Keratinocyte (primary cell): ENCODE measurements at regions not wholly inside any gene's neighbourhood (a gene's known extent, or its start where the extent isn't known, plus 50 kb on each side); places are given as distances from the start of the nearest gene placed in this dataset.
A peak's percentile ranks its signal among the peaks of the same experiment; 100 is the strongest.

ENCODE experiments used
- DNase-seq: peaks from one replicate; pipeline ENCODE4 v3.0.0-alpha.2; 2011; ENCODE audit warnings: low read depth, missing footprints, low spot score
- FAIRE-seq: peaks from 2 replicates; lab custom pipeline; 2011; peaks lifted over from hg19 to GRCh38; lab: Jason Lieb, UNC
- H2AFZ ChIP-seq: 2 replicates; pipeline ENCODE4 v1.6.0; 2012; ENCODE audit warnings: low read length, control low read depth, inconsistent platforms; ENCODE audit not compliant: control insufficient read depth
- H3K27ac ChIP-seq: 2 replicates; pipeline ENCODE4 v1.5.1; 2011; ENCODE audit warnings: low read length; ENCODE audit not compliant: control insufficient read depth, insufficient read depth
- H3K27me3 ChIP-seq: 3 replicates; pipeline ENCODE4 v1.6.0; 2011; ENCODE audit warnings: low read length; ENCODE audit not compliant: control insufficient read depth, insufficient read depth; ENCODE audit errors: extremely low read depth
- H3K36me3 ChIP-seq, 2 experiments: 2 replicates in 1 of 2; 3 replicates in 1 of 2; pipeline ENCODE4 v1.5.1; 2011; ENCODE audit warnings: low read length in 2 of 2, mild to moderate bottlenecking in 1 of 2; ENCODE audit not compliant: control insufficient read depth in 2 of 2, insufficient read depth in 2 of 2; ENCODE audit errors: extremely low read depth in 1 of 2
- H3K4me1 ChIP-seq: 3 replicates; pipeline ENCODE4 v1.5.1; 2011; ENCODE audit warnings: low read length; ENCODE audit not compliant: control insufficient read depth, insufficient read depth; ENCODE audit errors: extremely low read depth
- H3K4me2 ChIP-seq: 3 replicates; pipeline ENCODE4 v1.6.0; 2011; ENCODE audit warnings: low read depth, low read length; ENCODE audit not compliant: control insufficient read depth, insufficient read depth; ENCODE audit errors: extremely low read depth
- H3K4me3 ChIP-seq, 3 experiments: fragments of 200-600 bp in 1 of 3; sonication (generic) in 1 of 3; 2 replicates in 2 of 3; 3 replicates in 1 of 3; pipeline ENCODE4 v1.5.1; 2011 to 2016; ENCODE audit warnings: low read length in 3 of 3, mild to moderate bottlenecking in 3 of 3, control low read depth in 2 of 3, inconsistent platforms in 1 of 3, low read depth in 1 of 3, mixed read lengths in 1 of 3, mixed run types in 1 of 3, moderate library complexity in 1 of 3; ENCODE audit not compliant: control insufficient read depth in 2 of 3, insufficient read depth in 2 of 3; ENCODE audit errors: extremely low read depth in 1 of 3
- H3K79me2 ChIP-seq: 2 replicates; pipeline ENCODE4 v1.6.0; 2012; ENCODE audit warnings: low read length; ENCODE audit not compliant: control insufficient read depth, insufficient read depth
- H3K9ac ChIP-seq: 3 replicates; pipeline ENCODE4 v1.6.0; 2011; ENCODE audit warnings: low read length; ENCODE audit not compliant: control insufficient read depth, insufficient read depth; ENCODE audit errors: extremely low read depth
- H3K9me1 ChIP-seq: 3 replicates; pipeline ENCODE4 v1.6.0; 2011; ENCODE audit warnings: low read length; ENCODE audit not compliant: control insufficient read depth, insufficient read depth; ENCODE audit errors: extremely low read depth
- H3K9me3 ChIP-seq: 2 replicates; pipeline ENCODE4 v1.5.1; 2012; ENCODE audit warnings: low read depth, low read length; ENCODE audit not compliant: control insufficient read depth
- H4K20me1 ChIP-seq: 3 replicates; pipeline ENCODE4 v1.6.0; 2011; ENCODE audit warnings: low read length; ENCODE audit not compliant: control insufficient read depth, insufficient read depth; ENCODE audit errors: extremely low read depth
- EZH2 ChIP-seq: IDR thresholded peaks from one replicate; pipeline ENCODE4 v1.6.1; 2012; ENCODE audit warnings: inconsistent platforms, mild to moderate bottlenecking, low read length, moderate library complexity
- dilution Hi-C: fragments of 300-500 bp; cut with MboI; formaldehyde crosslinking; loops from one replicate; pipeline ENCODE4 v1.7.0; 2020; ENCODE audit warnings: low sequenced_read_pairs; ENCODE audit not compliant: extremely low pct_ligation_motif_present
- TF ChIP-seq, protein P1 (sequence below), 3 experiments: IDR thresholded peaks in 1 of 3; conservative IDR thresholded peaks in 1 of 3; optimal IDR thresholded peaks in 1 of 3; 2 replicates in 2 of 3; 3 replicates in 1 of 3; pipeline versions ENCODE3 to v1.5.1; 2011; ENCODE audit warnings: low read length in 3 of 3, mild to moderate bottlenecking in 3 of 3, moderate library complexity in 2 of 3, control low read depth in 1 of 3, inconsistent platforms in 1 of 3; ENCODE audit not compliant: insufficient read depth in 2 of 3; ENCODE audit errors: extremely low read depth in 1 of 3

DNA sequence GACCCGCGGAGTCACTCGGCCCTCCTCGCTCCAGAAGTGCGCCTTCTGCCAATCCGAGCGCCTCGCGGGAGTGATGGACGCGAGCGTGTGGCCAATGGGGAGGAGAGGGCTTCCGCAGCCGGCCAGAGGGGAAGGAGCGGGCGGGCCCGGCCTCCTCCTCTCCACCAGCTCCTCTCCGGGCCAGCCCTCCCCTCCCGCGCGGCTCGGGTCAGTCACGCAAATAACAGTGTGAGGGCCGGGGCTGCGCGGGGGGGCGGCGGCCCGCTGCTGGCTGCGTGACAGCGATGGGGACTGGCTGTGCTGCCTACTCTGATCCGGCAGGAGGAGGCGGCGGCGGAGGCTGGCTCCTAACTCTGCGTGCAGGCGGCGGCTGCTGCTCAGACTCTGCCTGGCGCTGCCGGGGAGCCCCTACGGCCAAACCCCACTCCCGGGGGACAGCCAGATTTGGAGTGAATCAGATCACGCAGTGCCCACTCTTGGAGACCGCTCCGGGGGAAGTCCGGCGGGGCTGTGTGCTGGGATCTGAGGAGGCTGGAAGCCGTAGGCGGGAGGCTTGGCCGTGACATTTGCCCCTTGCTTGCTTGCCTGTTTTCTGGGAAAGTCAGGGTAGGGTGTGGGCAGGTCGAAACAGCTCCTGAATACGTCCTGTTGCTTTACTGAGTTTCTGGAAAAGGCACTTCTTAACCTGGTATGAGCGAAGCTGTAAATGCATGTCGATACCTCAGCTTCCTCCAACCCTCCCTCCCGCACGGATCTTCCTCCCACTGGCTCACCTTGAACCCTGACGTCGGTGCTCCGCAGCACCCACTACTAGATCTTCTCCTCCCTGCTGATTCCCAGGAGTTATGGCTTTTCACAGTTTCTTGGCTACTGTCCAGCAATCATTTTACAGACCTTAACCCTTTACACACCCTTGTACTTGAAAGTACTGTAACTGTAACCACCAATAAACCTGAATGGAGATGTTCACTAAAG, 97.9 kb upstream of the SERTAD2 start:
- dilution Hi-C loops, result no loop called here
- H3K9me3 ChIP-seq, result no peaks in the 10 kb centered on the region
- no peaks in the 10 kb centered on the region for H3K27me3 ChIP-seq
- H3K4me3 ChIP-seq, result peak overlapping the region; percentile 67 to 81 (median 73)
- H3K79me2 ChIP-seq, result no peaks in the 10 kb centered on the region
- peak overlapping the region; percentile 90 for H3K27ac ChIP-seq
- DNase-seq, result no peak
- H3K4me2 ChIP-seq, result peak overlapping the region; percentile 95
- no peaks in the 10 kb centered on the region for H4K20me1 ChIP-seq
- H2AFZ ChIP-seq, result peak overlapping the region; percentile 14
- H3K9ac ChIP-seq, result peak overlapping the region; percentile 87
- no peaks in the 10 kb centered on the region for H3K36me3 ChIP-seq
- peak; percentile 43 for FAIRE-seq
- TF ChIP-seq EZH2, result no peak
- TF ChIP-seq, protein P1, sequence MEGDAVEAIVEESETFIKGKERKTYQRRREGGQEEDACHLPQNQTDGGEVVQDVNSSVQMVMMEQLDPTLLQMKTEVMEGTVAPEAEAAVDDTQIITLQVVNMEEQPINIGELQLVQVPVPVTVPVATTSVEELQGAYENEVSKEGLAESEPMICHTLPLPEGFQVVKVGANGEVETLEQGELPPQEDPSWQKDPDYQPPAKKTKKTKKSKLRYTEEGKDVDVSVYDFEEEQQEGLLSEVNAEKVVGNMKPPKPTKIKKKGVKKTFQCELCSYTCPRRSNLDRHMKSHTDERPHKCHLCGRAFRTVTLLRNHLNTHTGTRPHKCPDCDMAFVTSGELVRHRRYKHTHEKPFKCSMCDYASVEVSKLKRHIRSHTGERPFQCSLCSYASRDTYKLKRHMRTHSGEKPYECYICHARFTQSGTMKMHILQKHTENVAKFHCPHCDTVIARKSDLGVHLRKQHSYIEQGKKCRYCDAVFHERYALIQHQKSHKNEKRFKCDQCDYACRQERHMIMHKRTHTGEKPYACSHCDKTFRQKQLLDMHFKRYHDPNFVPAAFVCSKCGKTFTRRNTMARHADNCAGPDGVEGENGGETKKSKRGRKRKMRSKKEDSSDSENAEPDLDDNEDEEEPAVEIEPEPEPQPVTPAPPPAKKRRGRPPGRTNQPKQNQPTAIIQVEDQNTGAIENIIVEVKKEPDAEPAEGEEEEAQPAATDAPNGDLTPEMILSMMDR (optimal IDR thresholded peaks at IDR 0.05 in 1 of 3, IDR thresholded peaks at IDR 0.05 in 1 of 3, conservative IDR thresholded peaks at IDR 0.05 in 1 of 3; ENCODE audit: extremely low read depth in 1 of 3, insufficient read depth in 2 of 3, low read length in 3 of 3), result peak in 1 of 3 experiments; percentile 51
- peaks cover 27% of the 10 kb centered on the region for H3K4me1 ChIP-seq
- no peaks in the 10 kb centered on the region for H3K9me1 ChIP-seq

DNA sequence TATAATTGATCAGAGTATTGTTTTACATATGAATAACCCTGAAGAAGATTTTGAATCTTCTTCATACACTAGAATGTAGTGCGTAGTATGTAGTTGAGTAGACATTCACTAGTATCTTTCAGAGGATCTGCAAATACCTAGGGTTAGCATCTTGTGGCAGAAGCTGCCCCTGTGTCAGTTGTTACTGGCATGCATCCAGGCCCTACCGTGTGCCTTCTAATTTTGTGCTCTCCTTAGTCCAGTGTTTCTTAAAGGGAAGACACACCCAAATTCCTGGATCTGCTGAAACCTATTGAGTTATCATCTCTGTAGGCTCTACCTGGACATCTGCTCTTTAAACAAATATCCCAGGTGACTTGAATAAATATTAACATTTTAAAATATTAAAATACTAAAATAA, 99.7 kb upstream of the SERTAD2 start:
- no peak for DNase-seq
- Histone ChIP-seq H3K27ac (no peak overlapping the region), H3K4me1 (peaks cover 27% of the 10 kb centered on the region), H4K20me1 (no peaks in the 10 kb centered on the region), H3K9me1 (no peaks in the 10 kb centered on the region), H3K79me2 (no peaks in the 10 kb centered on the region), H3K27me3 (no peaks in the 10 kb centered on the region), H3K36me3 (no peaks in the 10 kb centered on the region), H3K4me2 (no peak overlapping the region), H3K4me3 (no peak overlapping the region), H3K9me3 (no peaks in the 10 kb centered on the region), H3K9ac (no peak overlapping the region), H2AFZ (no peak overlapping the region)
- dilution Hi-C loops, result no loop called here
- no peak for FAIRE-seq
- TF ChIP-seq, protein P1 (optimal IDR thresholded peaks at IDR 0.05 in 1 of 3, IDR thresholded peaks at IDR 0.05 in 1 of 3, conservative IDR thresholded peaks at IDR 0.05 in 1 of 3; ENCODE audit: extremely low read depth in 1 of 3, insufficient read depth in 2 of 3, low read length in 3 of 3), result no peak
- no peak for TF ChIP-seq EZH2
